GM12878 (cell line): ENCODE measurements at regions not wholly inside any gene's neighbourhood (a gene's known extent, or its start where the extent isn't known, plus 50 kb on each side); places are given as distances from the start of the nearest gene placed in this dataset.
A peak's percentile ranks its signal among the peaks of the same experiment; 100 is the strongest.
"Not testable (repeated sequence)": the region's sequence is repeated elsewhere in the genome, so short reads cannot be mapped to it uniquely, and the experiment has no call there.

Experiments
- ATAC-seq: fragments of 200-7000 bp; cut with Tn5 transposase; 3 replicates; pipeline ENCODE4 v1.9.1; 2020; ENCODE audit warnings: mild to moderate bottlenecking, moderate library complexity
- BruUV-seq: library from RNA; stranded (reverse); fragments of 400-500 nt; replicated peaks from 2 replicates; lab custom pipeline; 2021; lab: Mats Ljungman, UMichigan
- CTCF ChIA-PET: fragments of 300-600 bp; sonication (Branson Sonifier 250); formaldehyde crosslinking; extraction: SDS; loops from one replicate; lab custom pipeline; 2021; ENCODE audit warnings: inconsistent platforms; lab: Yijun Ruan, JAX
- POLR2A ChIA-PET: fragments of 350-600 bp; formaldehyde crosslinking; extraction: SDS; loops from one replicate; lab custom pipeline; 2021; ENCODE audit warnings: inconsistent platforms; lab: Charles Lee
- RAD21 ChIA-PET: fragments of 300-600 bp; sonication (Branson Sonifier 250); formaldehyde crosslinking; loops from one replicate; lab custom pipeline; 2023; ENCODE audit warnings: antibody characterized with exemption; ENCODE audit not compliant: unreplicated experiment; lab: Charles Lee
- SMC1A ChIA-PET: fragments of 300-600 bp; sonication (Branson Sonifier 250); formaldehyde crosslinking; loops from one replicate; lab custom pipeline; 2023; ENCODE audit not compliant: unreplicated experiment, uncharacterized antibody; lab: Charles Lee
- DNase-seq: peaks from one replicate; pipeline ENCODE4 v3.0.0-alpha.2; 2011; ENCODE audit warnings: low read depth, low spot score
- FAIRE-seq: peaks from 3 replicates; lab custom pipeline; 2011; peaks lifted over from hg19 to GRCh38; lab: Jason Lieb, UNC
- H2AFZ ChIP-seq: 2 replicates; pipeline ENCODE4 v1.6.0; 2011; ENCODE audit warnings: low read depth, low read length, control low read depth; ENCODE audit not compliant: control insufficient read depth
- H3K27ac ChIP-seq: 2 replicates; pipeline ENCODE4 v1.5.1; 2011; ENCODE audit warnings: control low read depth; ENCODE audit not compliant: control insufficient read depth, insufficient read depth
- H3K27me3 ChIP-seq, 2 experiments: replicated peaks in 1 of 2; 2 replicates each; pipeline versions ENCODE4 v1.6.0 to v1.6.1; 2011; ENCODE audit warnings: low read length in 1 of 2; ENCODE audit not compliant: control insufficient read depth in 2 of 2, insufficient read depth in 2 of 2
- H3K36me3 ChIP-seq, 2 experiments: 2 replicates each; pipeline ENCODE4 v1.5.1; 2011; ENCODE audit warnings: low read length in 1 of 2; ENCODE audit not compliant: control insufficient read depth in 2 of 2, insufficient read depth in 2 of 2
- H3K4me1 ChIP-seq: 2 replicates; pipeline ENCODE4 v1.6.1; 2011; ENCODE audit warnings: mild to moderate bottlenecking, low read length, moderate library complexity, mixed read lengths; ENCODE audit not compliant: control insufficient read depth, insufficient read depth
- H3K4me2 ChIP-seq: 2 replicates; pipeline ENCODE4 v1.6.0; 2011; ENCODE audit warnings: control low read depth; ENCODE audit not compliant: control insufficient read depth, insufficient read depth
- H3K4me3 ChIP-seq: fragments of 200-600 bp; sonication (generic); 2 replicates; pipeline ENCODE4 v1.5.1; 2016
- H3K79me2 ChIP-seq: 2 replicates; pipeline ENCODE4 v1.6.0; 2011; ENCODE audit warnings: low read length; ENCODE audit not compliant: control insufficient read depth, insufficient read depth
- H3K9ac ChIP-seq: 2 replicates; pipeline ENCODE4 v1.8.0; 2011; ENCODE audit warnings: low read length, control low read depth, mixed read lengths; ENCODE audit not compliant: control insufficient read depth, insufficient read depth
- H3K9me3 ChIP-seq: replicated peaks from 3 replicates; pipeline ENCODE4 v1.5.1; 2011; ENCODE audit warnings: mild to moderate bottlenecking, low read length; ENCODE audit not compliant: control insufficient read depth, insufficient read depth
- H4K20me1 ChIP-seq: 2 replicates; pipeline ENCODE4 v1.6.0; 2011; ENCODE audit not compliant: control insufficient read depth, insufficient read depth
- CTCF ChIP-seq, 3 experiments: IDR thresholded peaks in 2 of 3; conservative IDR thresholded peaks in 1 of 3; 2 replicates each; pipeline ENCODE4 v1.5.1; 2011; ENCODE audit warnings: low read depth in 3 of 3, low read length in 3 of 3, mild to moderate bottlenecking in 3 of 3, control low read depth in 2 of 3, moderate library complexity in 2 of 3, inconsistent platforms in 1 of 3, mixed read lengths in 1 of 3; ENCODE audit not compliant: control insufficient read depth in 2 of 3, insufficient read depth in 1 of 3; ENCODE audit errors: extremely low read depth in 1 of 3
- ESRRA ChIP-seq: IDR thresholded peaks from 2 replicates; pipeline ENCODE4 v1.6.1; 2012; ENCODE audit warnings: mild to moderate bottlenecking, low read length, improper control_type of control experiment
- FOXK2 ChIP-seq: fragments of 450-650 bp; IDR thresholded peaks from 2 replicates; pipeline ENCODE4 v1.6.1; 2017; ENCODE audit warnings: mild to moderate bottlenecking, moderate library complexity
- GATAD2B ChIP-seq: fragments of 450-650 bp; conservative IDR thresholded peaks from 2 replicates; pipeline ENCODE4 v1.6.1; 2017; ENCODE audit warnings: low read depth, mild to moderate bottlenecking, moderate library complexity
- MEF2A ChIP-seq: IDR thresholded peaks from 2 replicates; pipeline ENCODE4 v1.6.1; 2011; ENCODE audit warnings: low read depth, mild to moderate bottlenecking, low read length, moderate library complexity; ENCODE audit not compliant: insufficient read depth
- MXI1 ChIP-seq: fragments of 150-350 bp; IDR thresholded peaks from 2 replicates; pipeline ENCODE4 v1.6.1; 2011; ENCODE audit warnings: low read depth, mild to moderate bottlenecking, inconsistent platforms, low read length, improper control_type of control experiment
- NBN ChIP-seq: fragments of 450-650 bp; IDR thresholded peaks from 2 replicates; pipeline ENCODE4 v1.6.1; 2016
- RAD21 ChIP-seq: IDR thresholded peaks from 2 replicates; pipeline ENCODE4 v1.6.1; 2011; ENCODE audit warnings: mild to moderate bottlenecking, low read depth, low read length, moderate library complexity; ENCODE audit not compliant: insufficient read depth
- SMC3 ChIP-seq: IDR thresholded peaks from 2 replicates; pipeline ENCODE4 v1.6.1; 2011; ENCODE audit warnings: low read length, improper control_type of control experiment, borderline replicate concordance
- SPI1 ChIP-seq: IDR thresholded peaks from 2 replicates; pipeline ENCODE4 v1.6.1; 2011; ENCODE audit warnings: low read depth, mild to moderate bottlenecking, low read length, moderate library complexity, borderline replicate concordance; ENCODE audit not compliant: insufficient read depth
- SRF ChIP-seq, 2 experiments: IDR thresholded peaks; 2 replicates each; pipeline ENCODE4 v1.6.1; 2011; ENCODE audit warnings: low read depth in 2 of 2, low read length in 2 of 2, mild to moderate bottlenecking in 1 of 2, moderate library complexity in 1 of 2
- TBL1XR1 ChIP-seq: IDR thresholded peaks from 2 replicates; pipeline ENCODE4 v1.6.1; 2012; ENCODE audit warnings: low read depth, low read length, improper control_type of control experiment
- ZBED1 ChIP-seq: IDR thresholded peaks from 2 replicates; pipeline ENCODE4 v1.6.1; 2016; ENCODE audit warnings: borderline replicate concordance
- WGBS: methylation state at CpG from one replicate; pipeline ENCODE4 v1.1.6; 2016; ENCODE audit warnings: low lambda C conversion rate; ENCODE audit not compliant: insufficient replicate concordance, insufficient coverage; ENCODE audit errors: missing lambda C conversion rate; 5-methylcytosine and 5-hydroxymethylcytosine counted together
- in situ Hi-C: fragments of 300-500 bp; cut with MboI; formaldehyde crosslinking; loops from 9 replicates; pipeline ENCODE4 v1.14.3; 2018; ENCODE audit warnings: mixed read lengths
- intact Hi-C: fragments of 100-400 bp; cut with micrococcal nuclease; formaldehyde crosslinking; loops from one replicate; pipeline ENCODE4 v1.14.2; 2022; ENCODE audit not compliant: unreplicated experiment

- SMC1A ChIA-PET: interaction anchor here (0.6 kb wide), 1 partner anchor 298 kb away, joined by 3 read pairs; no protein-coding TSS in a partner anchor
- no peak overlapping the region for H3K4me2 ChIP-seq
- DNase-seq (no peak), ATAC-seq (no peak), FAIRE-seq (no peak)
- no peak overlapping the region for H3K4me3 ChIP-seq
- no peak for TF ChIP-seq MEF2A
- TF ChIP-seq ESRRA: no peak
- no peak for TF ChIP-seq TBL1XR1
- TF ChIP-seq SMC3: peak; percentile 15; the same call in 1 of the 2 replicates
- no peak for TF ChIP-seq SRF (IDR thresholded peaks at IDR 0.05; ENCODE audit: low read depth in 2 of 2, low read length in 2 of 2)
- peak in 2 of 3 experiments; percentile 7 to 21; a peak in 2 of 6 replicates for TF ChIP-seq CTCF (IDR thresholded peaks at IDR 0.05 in 2 of 3, conservative IDR thresholded peaks at IDR 0.05 in 1 of 3; ENCODE audit: control insufficient read depth in 2 of 3, extremely low read depth in 1 of 3, insufficient read depth in 1 of 3, low read depth in 3 of 3, low read length in 3 of 3)
- no peak for TF ChIP-seq GATAD2B
- no peak for TF ChIP-seq FOXK2
- TF ChIP-seq SPI1: peak; percentile 29; the same call in 1 of the 2 replicates
- no peak for TF ChIP-seq ZBED1
- TF ChIP-seq MXI1: no peak
- TF ChIP-seq NBN: no peak
- peak; percentile 48 for TF ChIP-seq RAD21
- no peaks in the 10 kb centered on the region for H3K27me3 ChIP-seq
- RAD21 ChIA-PET: interaction anchor here (0.8 kb wide), 1 partner anchor 414 kb away, joined by 3 read pairs; no protein-coding TSS in a partner anchor
- no peak overlapping the region for H3K27ac ChIP-seq
- H3K9me3 ChIP-seq: peaks cover 1% of the 10 kb centered on the region; the same call in 2 of the 3 replicates
- 49% methylated on average over 6 of the region's 6 CpGs for WGBS
- CTCF ChIA-PET: interaction anchor here (0.6 to 1.6 kb wide), 4 partner anchors 8 to 241 kb away, joined by 3 to 5 read pairs (median 3); no protein-coding TSS in a partner anchor
- no peaks in the 10 kb centered on the region for H4K20me1 ChIP-seq
- no peak overlapping the region for H2AFZ ChIP-seq
- no peaks in the 10 kb centered on the region for H3K79me2 ChIP-seq
- intact Hi-C loops (no loop called here), in situ Hi-C loops (no loop called here)
- POLR2A ChIA-PET: no interaction called here
- no peaks in the 10 kb centered on the region for H3K36me3 ChIP-seq
- H3K9ac ChIP-seq: no peak overlapping the region
- H3K4me1 ChIP-seq: no peaks in the 10 kb centered on the region
- no TSS peak for BruUV-seq
Observed at GRCh38 chr2:105990624-105991023, 203.5 kb downstream of the UXS1 start.

- H2AFZ ChIP-seq, ATAC-seq, H4K20me1 ChIP-seq, RAD21 ChIA-PET, H3K36me3 ChIP-seq, BruUV-seq, H3K9ac ChIP-seq, H3K4me2 ChIP-seq, H3K79me2 ChIP-seq, H3K27ac ChIP-seq, H3K4me1 ChIP-seq, intact Hi-C loops, DNase-seq, FAIRE-seq, in situ Hi-C loops, H3K27me3 ChIP-seq, POLR2A ChIA-PET, H3K4me3 ChIP-seq, H3K9me3 ChIP-seq: not testable (repeated sequence)
- ChIA-PET CTCF (interaction anchor here (1.6 kb wide), 1 partner anchor 241 kb away, joined by 5 read pairs; no protein-coding TSS in a partner anchor), SMC1A (interaction anchor here (0.6 kb wide), 1 partner anchor 298 kb away, joined by 3 read pairs; no protein-coding TSS in a partner anchor)
- WGBS: 0% methylated on average over 2 of the region's 2 CpGs
Observed at GRCh38 chr2:105989803-105990202, 204.3 kb downstream of the UXS1 start.
